HepG2 (cell line): ENCODE measurements at regions not wholly inside any gene's neighbourhood (a gene's known extent, or its start where the extent isn't known, plus 50 kb on each side); places are given as distances from the start of the nearest gene placed in this dataset.

ENCODE experiments used
- BCL3 ChIP-seq: sonication (generic); formaldehyde crosslinking; IDR thresholded peaks from 2 replicates; pipeline ENCODE4 v1.5.1; 2020; ENCODE audit warnings: mild to moderate bottlenecking, missing genetic modification reagents, moderate library complexity
- BCLAF1 ChIP-seq: fragments of 450-650 bp; IDR thresholded peaks from 2 replicates; pipeline ENCODE4 v1.6.1; 2017; ENCODE audit warnings: mild to moderate bottlenecking
- CTCF ChIP-seq: sonication (generic); formaldehyde crosslinking; IDR thresholded peaks from 2 replicates; pipeline ENCODE4 v1.5.0; 2020; ENCODE audit warnings: mild to moderate bottlenecking, missing genetic modification reagents, moderate library complexity
- HDAC2 ChIP-seq: sonication (generic); formaldehyde crosslinking; IDR thresholded peaks from 2 replicates; pipeline ENCODE4 v1.4.0; 2020; ENCODE audit warnings: missing genetic modification reagents
- POLR2AphosphoS5 ChIP-seq: IDR thresholded peaks from 2 replicates; pipeline ENCODE4 v1.6.1; 2012; ENCODE audit warnings: low read depth, low read length
- SNAPC4 ChIP-seq: sonication (generic); formaldehyde crosslinking; IDR thresholded peaks from 2 replicates; pipeline ENCODE4 v1.4.0; 2020; ENCODE audit warnings: mild to moderate bottlenecking, missing genetic modification reagents
- ZFP91 ChIP-seq: sonication (generic); formaldehyde crosslinking; IDR thresholded peaks from 2 replicates; pipeline ENCODE4 v1.9.0; 2022; ENCODE audit warnings: missing genetic modification reagents, mild to moderate bottlenecking, borderline replicate concordance

- no peak for TF ChIP-seq BCLAF1
- TF ChIP-seq BCL3 (CRISPR knock-in tag) = no peak
- no peak for TF ChIP-seq SNAPC4 (CRISPR knock-in tag)
- TF ChIP-seq POLR2AphosphoS5 = no peak
- no peak for TF ChIP-seq HDAC2
- no peak for TF ChIP-seq ZFP91
- peak; percentile 41; the same call in 1 of the 2 replicates for TF ChIP-seq CTCF (CRISPR knock-in tag)
Observed at GRCh38 chr6:1554476-1555310, 55.0 kb upstream of the FOXC1 start.
